ENCODE measurements at regions not wholly inside any gene's neighbourhood (a gene's known extent, or its start where the extent isn't known, plus 50 kb on each side); places are given as distances from the start of the nearest gene placed in this dataset.
"Not testable (repeated sequence)": the region's sequence is repeated elsewhere in the genome, so short reads cannot be mapped to it uniquely, and the experiment has no call there.

DNA sequence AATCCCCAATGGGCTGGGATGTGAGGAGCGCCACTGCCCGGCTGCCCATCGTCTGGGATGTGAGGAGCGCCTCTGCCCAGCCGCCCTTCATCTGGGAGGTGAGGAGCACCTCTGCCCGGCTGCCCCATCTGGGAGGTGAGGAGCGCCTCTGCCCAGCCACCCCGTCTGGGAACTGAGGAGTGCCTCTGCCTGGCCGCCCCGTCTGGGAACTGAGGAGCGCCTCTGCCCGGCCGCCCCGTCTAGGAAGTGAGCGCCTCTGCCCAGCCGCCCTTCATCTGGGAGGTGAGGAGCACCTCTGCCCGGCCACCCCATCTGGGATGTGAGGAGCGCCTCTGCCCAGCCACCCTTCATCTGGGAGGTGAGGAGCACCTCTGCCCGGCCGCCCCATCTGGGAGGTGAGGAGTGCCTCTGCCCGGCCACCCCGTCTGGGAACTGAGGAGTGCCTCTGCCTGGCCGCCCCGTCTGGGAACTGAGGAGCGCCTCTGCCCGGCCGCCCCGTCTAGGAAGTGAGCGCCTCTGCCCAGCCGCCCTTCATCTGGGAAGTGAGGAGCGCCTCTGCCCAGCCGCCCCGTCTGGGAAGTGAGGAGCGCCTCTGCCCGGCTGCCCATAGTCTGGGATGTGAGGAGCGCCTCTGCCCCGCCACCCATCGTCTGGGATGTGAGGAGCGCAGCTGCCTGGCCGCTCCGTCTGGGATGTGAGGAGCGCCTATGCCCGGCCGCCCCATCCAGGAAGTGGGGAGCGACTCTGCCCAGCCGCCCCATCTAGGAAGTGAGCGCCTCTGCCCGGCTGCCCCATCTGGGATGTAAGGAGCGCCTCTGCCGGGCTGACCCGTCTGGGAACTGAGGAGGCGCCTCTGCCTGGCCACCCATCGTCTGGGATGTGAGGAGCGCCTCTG, 1085.7 kb downstream of the TYW1 start:
- not testable (repeated sequence) for DNase-seq (ENCODE audit: low read depth)

- not testable (repeated sequence) for DNase-seq (ENCODE audit: low read depth)
These were observed 1086.5 kb downstream of the TYW1 start for GRCh38 chr7:68082961-68083657.

GRCh38 chr7:68087401-68087800, 1090.8 kb downstream of the TYW1 start:
- no peak for DNase-seq (ENCODE audit: low read depth)

GRCh38 chr7:68088879-68089278, 1092.2 kb downstream of the TYW1 start:
- no peak for DNase-seq (ENCODE audit: low read depth)

- DNase-seq (ENCODE audit: low read depth), result not testable (repeated sequence)
These were observed 1093.6 kb downstream of the TYW1 start for GRCh38 chr7:68090256-68090655.

DNA sequence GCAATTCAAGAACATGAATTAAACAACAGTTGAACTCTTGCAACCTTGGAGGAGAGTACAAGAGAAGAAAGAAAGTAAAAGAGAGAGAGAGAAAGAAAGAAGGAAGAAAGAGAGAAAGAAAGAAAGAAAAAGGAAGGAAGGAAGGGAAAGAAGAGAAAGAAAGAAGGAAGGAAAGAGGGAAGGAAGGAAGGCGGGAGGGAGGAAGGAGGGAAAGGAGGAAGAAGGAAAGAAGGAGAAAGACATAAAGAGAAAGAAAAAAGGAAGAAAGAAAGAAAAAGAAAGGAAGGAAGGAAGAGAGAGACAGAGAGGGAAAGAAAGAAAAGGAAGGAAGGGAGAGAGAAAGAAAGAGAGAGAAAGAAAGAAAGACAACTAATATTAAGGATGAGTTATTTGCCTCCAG, 1106.7 kb downstream of the TYW1 start:
- no peak for DNase-seq (ENCODE audit: low read depth)

DNA sequence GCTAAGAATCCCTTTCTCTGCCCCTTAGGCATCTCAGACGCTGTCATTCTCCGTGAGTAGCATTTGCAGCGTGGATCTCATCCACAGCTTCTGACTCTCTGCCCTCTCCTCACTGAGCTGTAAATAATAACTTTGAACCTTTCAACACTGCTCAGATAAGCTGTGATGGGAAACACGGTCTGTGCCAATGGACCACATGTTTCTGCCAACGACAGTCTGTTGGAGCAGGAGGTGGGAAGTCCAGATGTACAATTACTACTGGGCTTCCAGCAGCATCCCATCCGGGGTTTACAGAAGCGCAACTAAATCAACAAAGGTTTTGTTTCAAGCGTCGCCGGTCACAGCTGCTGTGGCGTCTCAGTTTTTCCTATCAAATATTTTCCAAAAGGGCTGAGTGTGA, 1110.6 kb downstream of the TYW1 start:
- DNase-seq (ENCODE audit: low read depth), result no peak

GRCh38 chr7:68107968-68108367, 1111.3 kb downstream of the TYW1 start:
- no peak for DNase-seq (ENCODE audit: low read depth)

GRCh38 chr7:68109299-68109698, 1112.7 kb downstream of the TYW1 start:
- DNase-seq (ENCODE audit: low read depth), result no peak

DNA sequence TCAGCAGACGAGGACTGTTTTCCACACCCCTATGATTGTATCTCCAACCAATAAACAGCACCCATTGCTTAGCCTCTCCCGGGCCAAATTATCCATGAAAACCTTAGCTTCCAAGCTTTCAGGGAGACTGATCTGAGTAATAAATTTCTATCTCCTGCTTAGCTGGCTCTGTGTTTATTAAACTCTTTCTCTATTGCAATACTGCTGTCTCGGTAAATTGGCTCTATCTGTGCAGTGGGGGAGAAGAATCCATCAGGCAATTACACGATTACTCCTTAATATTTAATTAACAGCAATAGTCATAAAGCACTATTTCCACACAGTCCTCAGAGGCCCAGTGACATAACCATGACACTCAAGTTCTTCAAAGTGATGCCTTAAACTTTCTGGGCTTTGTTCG, 1122.8 kb downstream of the TYW1 start:
- DNase-seq (ENCODE audit: low read depth), result no peak

DNA sequence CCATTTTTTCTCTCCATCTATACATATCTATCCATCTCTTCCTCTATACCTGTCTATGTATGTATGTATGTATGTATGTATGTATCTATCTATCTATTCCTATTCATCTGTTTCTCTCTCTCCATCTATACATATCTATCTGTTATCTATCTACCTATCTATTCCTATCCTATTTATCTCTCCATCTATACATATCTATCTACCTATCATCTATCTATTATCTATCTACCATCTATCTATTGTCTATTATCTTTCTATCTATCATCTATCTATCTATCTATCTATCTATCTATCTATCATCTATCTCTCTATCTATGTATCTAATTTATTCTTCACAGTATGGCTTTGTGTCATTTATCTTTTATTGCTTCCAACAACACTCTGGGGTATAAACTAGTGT, 1124.4 kb downstream of the TYW1 start:
- DNase-seq (ENCODE audit: low read depth), result no peak

GRCh38 chr7:68121655-68122054, 1125.0 kb downstream of the TYW1 start:
- no peak for DNase-seq (ENCODE audit: low read depth)

- DNase-seq (ENCODE audit: low read depth), result no peak
These were observed 1126.2 kb downstream of the TYW1 start for GRCh38 chr7:68122801-68123200.

DNA sequence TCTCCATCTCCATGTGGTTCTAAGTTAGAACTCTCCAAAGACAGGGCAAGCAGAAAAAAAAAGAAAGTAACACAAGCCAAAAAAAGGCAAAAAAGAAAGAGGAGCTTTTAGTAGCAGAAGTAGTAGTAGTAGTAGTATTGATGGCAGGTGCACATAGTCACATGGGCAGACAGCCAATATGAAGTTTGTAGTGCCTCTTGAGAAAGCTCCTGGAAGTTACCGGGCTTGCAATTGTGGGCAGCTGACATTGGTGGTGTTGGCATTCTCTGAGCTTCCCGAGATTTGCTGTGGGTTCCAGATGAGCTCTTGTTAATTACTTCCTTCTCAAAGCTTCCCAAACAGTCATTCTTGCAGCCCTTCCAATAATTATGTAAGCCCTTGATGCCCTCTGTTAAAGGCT, 1128.5 kb downstream of the TYW1 start:
- no peak for DNase-seq (ENCODE audit: low read depth)

DNA sequence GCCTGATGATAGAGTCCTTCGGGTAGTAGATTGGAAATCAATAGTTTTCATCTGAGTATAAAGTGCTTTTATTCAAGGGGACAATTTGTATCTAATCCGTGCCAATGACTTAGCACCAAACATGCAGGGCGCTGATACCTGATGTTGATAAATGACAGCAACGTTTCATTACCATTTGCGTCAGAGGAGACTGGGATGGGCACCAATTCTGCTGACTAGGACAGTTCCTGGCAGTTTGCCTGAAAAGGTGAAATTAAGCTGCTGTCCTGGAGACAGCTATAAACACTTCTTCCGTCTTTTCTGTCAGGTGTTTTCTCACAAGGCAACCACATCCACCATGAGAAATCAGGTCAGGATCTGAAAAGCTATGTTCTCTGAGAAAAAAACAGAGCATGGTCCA, 1136.4 kb downstream of the TYW1 start:
- no peak for DNase-seq (ENCODE audit: low read depth)

DNA sequence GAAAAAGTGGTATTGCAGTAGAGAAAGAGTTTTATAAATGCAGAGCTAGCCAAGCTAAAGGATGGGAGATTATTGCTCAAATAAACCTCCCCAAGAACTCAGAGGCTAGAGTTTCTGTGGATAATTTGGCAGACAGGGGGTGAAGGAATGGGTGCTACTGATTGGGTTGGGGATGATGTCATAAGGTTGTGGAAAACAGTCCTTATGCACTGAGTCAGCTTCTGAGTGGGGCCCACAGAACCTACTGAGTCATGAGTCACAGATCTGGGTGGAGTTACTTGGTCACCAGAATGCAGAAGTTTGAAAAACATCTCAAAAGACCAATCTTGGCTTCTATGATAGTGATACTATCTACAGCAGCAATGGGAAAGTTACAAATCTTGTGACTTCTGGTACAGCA, 1146.7 kb downstream of the TYW1 start:
- no peak for DNase-seq (ENCODE audit: low read depth)

- no peak for DNase-seq (ENCODE audit: low read depth)
These were observed 1150.3 kb downstream of the TYW1 start for GRCh38 chr7:68146983-68147382.

DNA sequence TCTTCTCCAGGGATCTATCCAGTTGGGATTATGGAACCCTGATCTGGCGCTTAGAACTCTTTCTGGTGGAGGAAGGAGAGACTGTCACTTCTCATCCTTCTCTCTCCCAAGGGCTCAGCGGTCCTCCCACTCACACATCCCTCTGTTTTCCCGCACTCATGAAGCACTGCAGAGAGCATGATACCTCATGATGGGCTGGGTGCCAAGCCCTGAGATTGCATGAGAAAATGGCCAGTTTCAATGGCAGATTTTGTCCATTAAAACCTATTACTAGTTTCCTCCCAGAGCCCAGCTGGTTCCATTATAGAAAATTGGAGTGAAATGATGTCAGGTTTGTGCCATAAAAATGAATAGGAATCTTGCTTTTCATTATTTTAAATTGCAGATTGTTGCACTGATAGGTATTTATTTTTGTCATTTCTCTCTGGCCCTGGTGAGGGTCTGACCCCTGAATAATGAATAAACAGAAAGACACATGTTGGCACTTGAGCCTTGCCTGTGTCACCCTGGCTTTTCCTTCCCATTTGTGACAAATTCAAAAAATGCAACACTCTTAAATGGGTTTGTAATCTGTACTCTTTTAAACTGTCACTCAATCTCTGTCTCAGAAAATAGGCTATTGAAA, 1151.1 kb downstream of the TYW1 start:
- DNase-seq (ENCODE audit: low read depth), result no peak

DNA sequence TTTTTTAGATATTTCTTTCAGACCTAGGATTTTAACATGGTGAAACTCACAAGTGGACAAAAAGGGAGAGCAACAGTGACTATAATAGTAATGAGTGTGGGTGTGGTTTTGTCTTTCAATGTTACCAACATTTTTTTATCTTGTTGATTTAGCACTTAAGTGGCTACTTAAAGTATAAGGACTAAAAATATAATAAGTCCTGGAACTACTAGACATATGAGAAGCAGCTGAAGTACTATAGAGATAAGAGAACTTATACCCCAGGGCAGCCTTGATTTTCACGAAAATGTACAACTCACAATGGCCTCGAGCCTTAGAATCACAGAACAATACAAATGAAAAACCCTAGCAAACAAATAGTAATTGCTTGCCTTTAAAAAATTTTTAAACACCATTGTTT, 1151.8 kb downstream of the TYW1 start:
- DNase-seq (ENCODE audit: low read depth), result no peak

GRCh38 chr7:68152205-68152604, 1155.6 kb downstream of the TYW1 start:
- no peak for DNase-seq (ENCODE audit: low read depth)

DNA sequence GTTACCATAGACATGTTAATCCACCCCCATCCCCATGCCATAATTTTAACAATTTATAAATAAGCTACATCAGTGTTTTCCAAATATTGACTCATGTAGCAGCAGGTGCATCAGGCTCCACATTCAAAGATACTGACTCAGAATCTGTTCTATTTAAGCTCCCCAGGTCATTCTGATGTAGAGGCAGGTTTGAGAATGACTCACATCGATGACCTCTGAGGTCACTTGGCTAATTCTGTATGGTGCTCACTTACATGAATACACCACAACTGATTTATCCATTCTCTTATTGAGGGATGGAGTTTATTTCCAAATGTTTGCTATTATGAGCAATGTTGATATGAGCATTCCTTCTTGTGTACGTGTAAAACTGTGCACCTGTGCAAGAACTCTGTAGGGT, 1159.0 kb downstream of the TYW1 start:
- DNase-seq (ENCODE audit: low read depth), result no peak

GRCh38 chr7:68158686-68159295, 1162.2 kb downstream of the TYW1 start:
- no peak for DNase-seq (ENCODE audit: low read depth)

All from forelimb muscle (tissue), 1 donor.